GM18951 (cell line): ENCODE measurements at regions not wholly inside any gene's neighbourhood (a gene's known extent, or its start where the extent isn't known, plus 50 kb on each side); places are given as distances from the start of the nearest gene placed in this dataset.
"Not testable (repeated sequence)": the region's sequence is repeated elsewhere in the genome, so short reads cannot be mapped to it uniquely, and the experiment has no call there.

Experiments
- POLR2A ChIP-seq: IDR thresholded peaks from 4 replicates; pipeline ENCODE4 v1.6.1; 2011; ENCODE audit warnings: mild to moderate bottlenecking; ENCODE audit not compliant: insufficient read length, insufficient read depth; ENCODE audit errors: extremely low read depth
- in situ Hi-C: fragments of 300-500 bp; cut with MboI; formaldehyde crosslinking; loops from one replicate; pipeline ENCODE4 v1.12.0; 2022; ENCODE audit warnings: low sequenced_read_pairs, mixed read lengths, inconsistent platforms; ENCODE audit not compliant: unreplicated experiment

DNA sequence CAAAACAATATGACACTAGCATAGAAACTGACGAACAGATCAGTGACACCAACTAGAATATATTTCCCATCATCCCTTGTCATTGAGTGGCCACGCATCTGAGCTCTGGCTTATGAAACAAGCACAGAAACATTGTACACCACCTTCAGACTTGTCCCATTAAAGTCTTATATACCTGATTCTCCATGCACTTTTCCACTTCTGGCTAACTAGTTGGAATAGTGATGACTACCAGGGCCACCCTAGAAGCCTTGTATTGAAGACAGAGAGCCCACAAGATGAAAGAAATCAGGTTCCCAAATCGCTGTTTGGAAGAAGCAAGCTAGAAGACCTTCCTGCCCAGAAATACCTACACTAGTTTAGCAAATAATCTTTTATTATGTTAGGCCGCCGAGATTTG lies 99.7 kb upstream of the PPM1H start:
- TF ChIP-seq POLR2A = no peak
- in situ Hi-C loops = no loop called here

- in situ Hi-C loops = no loop called here
- TF ChIP-seq POLR2A = no peak
These were observed 94.7 kb upstream of the PPM1H start for GRCh38 chr12:63029676-63030075.

GRCh38 chr12:63028951-63029350 lies 94.0 kb upstream of the PPM1H start:
- in situ Hi-C loops = no loop called here
- TF ChIP-seq POLR2A = no peak

- TF ChIP-seq POLR2A = no peak
- in situ Hi-C loops = no loop called here
These were observed 90.2 kb upstream of the PPM1H start for GRCh38 chr12:63025116-63025515.

DNA sequence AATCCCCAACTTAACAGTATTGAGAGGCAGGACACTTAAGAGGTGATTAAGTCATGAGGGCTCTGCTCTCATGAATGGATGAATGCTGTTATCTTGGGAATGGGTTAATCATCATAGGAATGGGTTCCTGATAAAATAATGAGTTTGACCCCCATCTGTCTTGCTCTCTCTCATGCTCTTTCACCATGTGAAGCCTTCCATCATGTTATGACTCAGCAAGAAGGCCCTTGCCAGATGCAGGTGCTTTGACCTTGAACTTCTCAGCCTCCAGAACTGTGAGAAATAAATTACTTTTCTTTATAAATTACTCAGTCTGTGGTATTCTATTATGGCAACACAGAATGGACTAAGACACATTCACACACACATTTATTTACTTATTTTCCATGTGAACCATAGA lies 89.0 kb upstream of the PPM1H start:
- TF ChIP-seq POLR2A = no peak
- in situ Hi-C loops = no loop called here

DNA sequence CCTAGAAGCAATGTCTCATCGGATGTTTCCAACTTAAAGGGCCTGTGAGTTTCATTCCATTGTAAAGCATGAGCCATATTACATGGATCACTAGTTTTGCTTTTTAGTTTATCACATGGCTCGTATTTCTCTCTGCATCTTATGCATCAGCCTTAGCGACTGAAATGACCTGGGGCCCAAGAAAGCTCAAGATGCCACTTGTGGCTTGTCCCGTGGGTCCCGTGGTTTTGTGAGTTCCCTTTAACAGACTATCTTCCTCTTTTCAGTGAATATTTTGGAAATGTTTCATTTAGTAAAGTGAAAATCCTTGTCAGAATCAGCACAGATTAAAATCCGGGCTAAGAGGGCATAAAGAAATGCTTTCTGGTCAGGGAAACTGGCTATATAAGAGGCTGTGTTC lies 86.2 kb upstream of the PPM1H start:
- TF ChIP-seq POLR2A = no peak
- in situ Hi-C loops = no loop called here

DNA sequence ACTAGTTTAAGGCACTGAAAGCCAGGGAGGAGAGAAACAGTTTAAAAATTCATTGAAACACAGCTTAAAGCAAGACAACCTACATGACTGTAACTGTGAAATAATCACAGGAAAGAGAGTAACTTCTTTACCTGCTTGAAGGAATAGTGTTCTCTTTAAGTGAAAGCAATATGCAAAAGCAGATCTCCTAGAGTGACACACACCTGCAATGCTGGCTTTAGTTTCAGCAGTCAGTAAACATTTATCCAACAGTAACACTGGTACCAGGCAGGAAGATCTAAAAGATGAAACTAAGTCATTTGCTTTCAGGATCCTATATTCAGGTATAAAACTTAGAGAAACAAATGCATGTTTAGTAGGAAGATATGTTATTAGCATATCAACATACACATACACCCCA lies 85.3 kb upstream of the PPM1H start:
- in situ Hi-C loops = no loop called here
- no peak for TF ChIP-seq POLR2A

DNA sequence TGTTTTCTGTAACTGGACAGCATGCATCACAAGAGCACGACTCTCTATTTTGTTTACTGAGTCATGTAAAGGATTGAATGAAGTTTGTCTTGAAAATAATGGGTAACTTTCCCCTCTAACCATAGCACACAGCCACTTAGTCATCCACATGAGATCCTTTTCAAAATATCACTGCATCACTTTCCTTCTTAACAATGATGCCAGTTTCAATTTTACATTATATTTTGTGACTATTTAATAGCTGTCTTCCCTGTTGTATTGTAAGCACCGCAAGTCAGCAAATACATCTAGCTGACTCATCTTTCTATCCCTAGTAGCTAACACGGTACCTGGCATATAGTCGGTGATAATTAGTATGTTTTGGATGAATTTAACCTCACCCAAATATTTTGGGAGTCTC lies 83.3 kb upstream of the PPM1H start:
- in situ Hi-C loops = no loop called here
- no peak for TF ChIP-seq POLR2A

DNA sequence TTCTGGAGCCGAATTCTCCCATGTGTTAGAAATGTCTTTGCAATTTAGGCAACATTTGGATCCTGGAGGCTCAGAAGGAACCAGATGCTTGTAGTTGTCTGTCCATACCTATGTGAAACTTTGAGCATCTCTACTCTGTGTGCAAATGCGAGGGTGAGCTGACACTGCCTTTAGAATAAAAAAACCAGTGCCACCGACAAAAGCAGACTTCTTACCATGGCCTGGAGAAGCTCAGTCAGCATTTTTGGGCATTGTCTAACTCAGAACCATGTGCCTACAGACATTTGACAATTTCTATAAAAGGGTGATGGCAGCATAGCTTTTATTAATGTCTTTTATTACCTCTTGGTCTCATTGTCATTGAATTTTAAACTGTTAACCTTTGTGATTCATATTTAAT lies 78.4 kb upstream of the PPM1H start:
- in situ Hi-C loops = no loop called here

DNA sequence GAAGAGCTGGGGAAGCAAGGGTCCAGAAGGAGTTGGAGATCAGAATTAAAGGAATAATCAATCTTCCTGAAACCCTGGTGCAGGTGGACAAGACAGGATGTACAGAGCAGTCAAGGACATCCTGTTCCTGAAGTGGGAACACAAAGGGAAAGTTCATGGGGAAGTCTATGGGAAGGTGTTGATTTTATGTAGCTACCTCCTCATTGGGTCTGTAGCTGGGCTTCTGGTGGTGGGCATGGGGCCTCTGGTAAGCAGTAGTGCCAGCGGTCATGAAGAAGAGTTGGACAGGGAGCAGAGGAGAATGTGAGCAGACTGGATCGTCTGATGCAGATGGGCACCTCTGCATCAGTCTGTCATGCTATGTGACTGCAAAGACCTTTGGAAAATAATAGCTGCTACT lies 75.7 kb upstream of the PPM1H start:
- in situ Hi-C loops = no loop called here
- no peak for TF ChIP-seq POLR2A

More for the DNA sequence above, 78.4 kb upstream of the PPM1H start:
- TF ChIP-seq POLR2A = no peak

GRCh38 chr12:63008372-63008771 lies 73.4 kb upstream of the PPM1H start:
- in situ Hi-C loops = no loop called here
- no peak for TF ChIP-seq POLR2A

DNA sequence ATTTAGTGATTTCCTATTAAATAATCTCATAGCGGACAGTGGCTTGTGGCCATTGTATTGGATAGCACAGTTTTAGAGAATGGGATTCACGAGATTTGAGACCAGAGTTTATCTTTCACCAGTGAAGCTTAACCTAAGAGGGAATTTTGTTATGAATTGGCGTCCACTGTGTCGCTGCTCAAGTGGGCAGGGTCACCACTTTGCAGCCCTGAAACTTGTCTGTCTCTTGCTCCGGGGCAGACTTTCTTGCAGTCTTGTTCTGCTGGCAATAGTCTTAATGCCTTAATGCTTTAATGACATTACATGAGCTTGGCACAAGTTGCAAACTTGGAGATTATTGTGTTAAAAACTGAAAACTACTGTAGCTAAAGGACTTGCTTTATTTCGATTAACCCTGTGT lies 72.8 kb upstream of the PPM1H start:
- no peak for TF ChIP-seq POLR2A
- in situ Hi-C loops = no loop called here

- in situ Hi-C loops = no loop called here
- TF ChIP-seq POLR2A = no peak
These were observed 71.6 kb upstream of the PPM1H start for GRCh38 chr12:63006536-63006935.

DNA sequence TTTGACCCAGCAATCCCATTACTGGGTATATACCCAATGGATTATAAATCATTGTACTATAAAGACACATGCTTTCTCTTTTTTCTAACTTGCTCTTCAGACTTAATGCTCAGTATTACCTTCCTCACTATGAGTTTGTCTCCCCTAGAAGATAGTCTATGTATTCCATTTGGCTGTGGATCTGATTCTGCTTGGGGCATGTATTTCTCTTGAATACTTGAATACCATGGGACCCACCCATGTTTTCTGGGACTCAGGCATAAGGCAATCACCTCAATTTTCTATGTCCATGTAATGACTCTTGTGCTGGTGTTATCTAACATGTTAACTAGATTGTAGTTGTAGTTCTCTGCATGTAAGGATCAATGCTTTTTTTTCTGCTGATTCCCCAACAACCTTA lies 70.4 kb upstream of the PPM1H start:
- no peak for TF ChIP-seq POLR2A
- in situ Hi-C loops = no loop called here

DNA sequence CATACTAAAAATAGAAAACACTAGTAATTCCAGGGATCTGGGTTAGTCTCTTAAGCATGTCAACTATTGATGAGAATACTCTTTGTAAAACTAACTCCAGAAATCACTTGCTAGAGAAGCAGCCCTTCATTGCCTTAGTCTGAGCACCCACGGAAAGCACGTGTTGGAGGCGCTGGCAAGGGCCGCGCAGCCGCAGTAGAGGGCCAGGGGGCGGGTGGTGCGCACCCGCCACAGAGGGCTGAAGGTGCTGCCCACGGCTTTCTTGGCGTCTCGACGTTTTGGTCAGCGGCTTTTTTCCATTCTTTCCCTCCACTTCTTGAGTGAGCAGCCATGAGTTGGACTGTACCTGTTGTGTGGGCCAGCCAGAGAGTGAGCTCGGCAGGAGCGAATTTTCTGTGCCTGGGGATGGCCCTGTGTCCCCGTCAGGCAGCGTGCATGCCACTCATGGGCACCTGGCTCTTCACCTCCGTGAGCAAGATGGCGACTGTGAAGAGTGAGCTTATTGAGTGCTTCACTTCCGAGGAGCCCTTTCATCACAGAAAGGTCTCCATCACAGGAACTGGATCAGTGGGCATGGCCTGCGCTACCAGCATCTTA lies 68.4 kb upstream of the PPM1H start:
- TF ChIP-seq POLR2A = no peak
- in situ Hi-C loops = no loop called here

- in situ Hi-C loops = not testable (repeated sequence)
These were observed 67.1 kb upstream of the PPM1H start for GRCh38 chr12:63002059-63002458.
